ENCODE measurements at regions not wholly inside any gene's neighbourhood (a gene's known extent, or its start where the extent isn't known, plus 50 kb on each side); places are given as distances from the start of the nearest gene placed in this dataset.
A peak's percentile ranks its signal among the peaks of the same experiment; 100 is the strongest.

DNA sequence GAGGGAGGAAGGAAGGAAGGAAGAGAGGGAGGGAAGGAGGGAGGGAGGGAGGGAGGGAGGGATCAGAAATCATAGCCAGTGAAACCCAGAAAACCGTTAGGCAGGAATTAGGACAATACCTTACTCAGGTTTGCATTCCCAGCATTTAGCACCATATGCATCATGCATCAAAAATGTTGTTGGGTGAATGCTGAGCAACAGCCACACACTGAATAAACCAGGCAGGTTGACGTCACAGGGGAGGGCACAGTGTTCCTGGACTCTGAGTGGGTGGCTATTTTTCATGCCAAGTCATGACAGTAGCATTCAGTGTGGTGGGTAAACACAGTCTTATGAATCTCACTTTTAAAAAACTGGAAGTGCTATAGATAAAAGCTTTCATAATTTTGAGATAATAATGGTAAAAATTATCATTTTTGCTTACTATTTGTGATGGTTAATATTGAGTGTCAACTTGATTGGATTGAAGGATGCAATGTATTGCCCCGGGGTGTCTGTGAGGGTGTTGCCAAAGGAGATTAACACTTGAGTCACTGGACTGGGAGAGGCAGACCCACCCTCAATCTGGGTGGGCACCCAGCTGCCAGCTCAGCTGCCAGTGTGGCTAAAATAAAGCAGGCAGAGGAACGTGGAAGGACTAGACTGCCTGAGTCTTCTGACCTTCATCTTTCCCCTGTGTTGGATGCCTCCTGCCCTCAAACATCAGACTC lies 199.1 kb upstream of the PRKCQ start:
- dilution Hi-C loops (cut with MboI; ENCODE audit: extremely low pct_ligation_motif_present, low sequenced_read_pairs) (no loop called here), intact Hi-C loops (cut with micrococcal nuclease) (loop anchor here (2.0 kb wide), 1 partner anchor 56 kb away; no protein-coding TSS in a partner anchor)
- Histone ChIP-seq H3K4me1 (ENCODE audit: control insufficient read depth, extremely low read depth, insufficient read depth, low read length) (no peaks in the 10 kb centered on the region), H2AFZ (ENCODE audit: low read depth, low read length) (no peak overlapping the region), H3K27ac (ENCODE audit: insufficient read depth, low read depth, low read length) (no peak overlapping the region), H3K9ac (replicated peaks; ENCODE audit: extremely low read depth, insufficient read depth, low read length) (no peak overlapping the region), H3K27me3 (ENCODE audit: control insufficient read depth in 2 of 2, insufficient read depth in 2 of 2, low read length in 2 of 2) (peaks cover 8 to 10% of the 10 kb centered on the region in 2 experiments), H3K4me2 (ENCODE audit: insufficient read depth, low read length) (no peak overlapping the region), H3K9me1 (replicated peaks; ENCODE audit: control insufficient read depth, extremely low read depth, insufficient read depth, low read length) (no peaks in the 10 kb centered on the region), H3K79me2 (ENCODE audit: control insufficient read depth, insufficient read depth, low read length) (no peaks in the 10 kb centered on the region), H3K9me3 (replicated peaks; ENCODE audit: control insufficient read depth, insufficient read depth, low read length) (no peaks in the 10 kb centered on the region), H3K4me3 (replicated peaks in 1 of 3; ENCODE audit: insufficient read depth in 1 of 3, low read depth in 1 of 3, low read length in 3 of 3) (no peak overlapping the region), H4K20me1 (replicated peaks; ENCODE audit: control insufficient read depth, extremely low read depth, insufficient read depth, low read length) (no peaks in the 10 kb centered on the region), H3K36me3 (ENCODE audit: control insufficient read depth in 2 of 2, extremely low read depth in 1 of 2, insufficient read depth in 2 of 2, low read length in 2 of 2) (no peaks in the 10 kb centered on the region)
- ChIA-PET CTCF (no interaction called here), POLR2A (no interaction called here)
- no TSS peak for BruUV-seq (replicated peaks)
- DNase-seq (ENCODE audit: low read depth, low spot score) (peak; percentile 33), FAIRE-seq (no peak)
- TF ChIP-seq POLR2A (IDR thresholded peaks at IDR 0.05; ENCODE audit: low read depth, low read length) = no peak
- TF ChIP-seq EZH2 (IDR thresholded peaks at IDR 0.05; ENCODE audit: borderline replicate concordance, low read depth, low read length, severe bottlenecking) = no peak
- TF ChIP-seq, protein P1, sequence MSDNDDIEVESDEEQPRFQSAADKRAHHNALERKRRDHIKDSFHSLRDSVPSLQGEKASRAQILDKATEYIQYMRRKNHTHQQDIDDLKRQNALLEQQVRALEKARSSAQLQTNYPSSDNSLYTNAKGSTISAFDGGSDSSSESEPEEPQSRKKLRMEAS (IDR thresholded peaks at IDR 0.05; ENCODE audit: insufficient read depth, insufficient read length) = no peak
- no peak for TF ChIP-seq FOS (IDR thresholded peaks at IDR 0.05; ENCODE audit: borderline replicate concordance, insufficient read depth, low read length)

DNA sequence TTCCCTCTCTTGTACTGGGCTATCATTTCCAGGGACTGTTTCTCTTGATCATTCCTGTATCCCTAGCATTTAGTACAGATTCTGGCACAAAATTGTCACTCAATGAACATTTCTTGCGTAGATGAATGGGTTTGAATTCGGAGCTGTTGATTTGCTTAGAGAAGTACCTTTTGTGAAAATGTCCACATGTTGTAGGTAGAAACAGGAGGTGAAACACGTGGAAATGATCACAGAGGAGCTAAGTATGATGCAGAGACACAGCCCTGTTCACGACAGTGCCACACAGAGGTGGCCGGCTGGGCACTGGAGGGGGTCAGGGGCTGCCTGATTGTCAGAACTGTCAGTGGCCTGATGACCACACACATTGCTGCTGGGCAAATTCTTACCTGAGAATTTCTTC lies 196.1 kb upstream of the PRKCQ start:
- Histone ChIP-seq H3K27ac (ENCODE audit: insufficient read depth, low read depth, low read length) (no peak overlapping the region), H3K9me1 (replicated peaks; ENCODE audit: control insufficient read depth, extremely low read depth, insufficient read depth, low read length) (no peaks in the 10 kb centered on the region), H3K79me2 (ENCODE audit: control insufficient read depth, insufficient read depth, low read length) (no peaks in the 10 kb centered on the region), H3K9ac (replicated peaks; ENCODE audit: extremely low read depth, insufficient read depth, low read length) (no peak overlapping the region), H4K20me1 (replicated peaks; ENCODE audit: control insufficient read depth, extremely low read depth, insufficient read depth, low read length) (no peaks in the 10 kb centered on the region), H3K36me3 (ENCODE audit: control insufficient read depth in 2 of 2, extremely low read depth in 1 of 2, insufficient read depth in 2 of 2, low read length in 2 of 2) (no peaks in the 10 kb centered on the region), H2AFZ (ENCODE audit: low read depth, low read length) (no peak overlapping the region), H3K9me3 (replicated peaks; ENCODE audit: control insufficient read depth, insufficient read depth, low read length) (no peaks in the 10 kb centered on the region), H3K27me3 (ENCODE audit: control insufficient read depth in 2 of 2, insufficient read depth in 2 of 2, low read length in 2 of 2) (peaks cover 8 to 10% of the 10 kb centered on the region in 2 experiments), H3K4me2 (ENCODE audit: insufficient read depth, low read length) (no peak overlapping the region), H3K4me3 (replicated peaks in 1 of 3; ENCODE audit: insufficient read depth in 1 of 3, low read depth in 1 of 3, low read length in 3 of 3) (no peak overlapping the region), H3K4me1 (ENCODE audit: control insufficient read depth, extremely low read depth, insufficient read depth, low read length) (no peaks in the 10 kb centered on the region)
- dilution Hi-C loops (cut with MboI; ENCODE audit: extremely low pct_ligation_motif_present, low sequenced_read_pairs) = no loop called here
- ChIA-PET POLR2A (no interaction called here), CTCF (no interaction called here)
- FAIRE-seq (no peak), DNase-seq (ENCODE audit: low read depth, low spot score) (no peak)
- no TSS peak for BruUV-seq (replicated peaks)
- intact Hi-C loops (cut with micrococcal nuclease) = no loop called here
- TF ChIP-seq GATA2 (IDR thresholded peaks at IDR 0.05; ENCODE audit: insufficient read depth, insufficient read length, low read depth, low read length) (no peak), EZH2 (IDR thresholded peaks at IDR 0.05; ENCODE audit: borderline replicate concordance, low read depth, low read length, severe bottlenecking) (no peak), JUN (IDR thresholded peaks at IDR 0.05; ENCODE audit: borderline replicate concordance, insufficient read depth, insufficient read length, low read depth) (no peak), POLR2A (IDR thresholded peaks at IDR 0.05; ENCODE audit: low read depth, low read length) (no peak), FOS (IDR thresholded peaks at IDR 0.05; ENCODE audit: borderline replicate concordance, insufficient read depth, low read length) (no peak), MYC (IDR thresholded peaks at IDR 0.05; ENCODE audit: low read depth, low read length) (no peak), POLR2AphosphoS5 (IDR thresholded peaks at IDR 0.05; ENCODE audit: insufficient read depth, low read depth, low read length) (no peak)
- TF ChIP-seq, protein P2, sequence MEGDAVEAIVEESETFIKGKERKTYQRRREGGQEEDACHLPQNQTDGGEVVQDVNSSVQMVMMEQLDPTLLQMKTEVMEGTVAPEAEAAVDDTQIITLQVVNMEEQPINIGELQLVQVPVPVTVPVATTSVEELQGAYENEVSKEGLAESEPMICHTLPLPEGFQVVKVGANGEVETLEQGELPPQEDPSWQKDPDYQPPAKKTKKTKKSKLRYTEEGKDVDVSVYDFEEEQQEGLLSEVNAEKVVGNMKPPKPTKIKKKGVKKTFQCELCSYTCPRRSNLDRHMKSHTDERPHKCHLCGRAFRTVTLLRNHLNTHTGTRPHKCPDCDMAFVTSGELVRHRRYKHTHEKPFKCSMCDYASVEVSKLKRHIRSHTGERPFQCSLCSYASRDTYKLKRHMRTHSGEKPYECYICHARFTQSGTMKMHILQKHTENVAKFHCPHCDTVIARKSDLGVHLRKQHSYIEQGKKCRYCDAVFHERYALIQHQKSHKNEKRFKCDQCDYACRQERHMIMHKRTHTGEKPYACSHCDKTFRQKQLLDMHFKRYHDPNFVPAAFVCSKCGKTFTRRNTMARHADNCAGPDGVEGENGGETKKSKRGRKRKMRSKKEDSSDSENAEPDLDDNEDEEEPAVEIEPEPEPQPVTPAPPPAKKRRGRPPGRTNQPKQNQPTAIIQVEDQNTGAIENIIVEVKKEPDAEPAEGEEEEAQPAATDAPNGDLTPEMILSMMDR (IDR thresholded peaks at IDR 0.05; ENCODE audit: extremely low read depth in 1 of 2, insufficient read depth in 1 of 2, low read depth in 1 of 2, low read length in 2 of 2) = no peak
- TF ChIP-seq, protein P1 (IDR thresholded peaks at IDR 0.05; ENCODE audit: insufficient read depth, insufficient read length) = no peak
